PC-3 (cell line): ENCODE measurements at regions not wholly inside any gene's neighbourhood (a gene's known extent, or its start where the extent isn't known, plus 50 kb on each side); places are given as distances from the start of the nearest gene placed in this dataset.
"Not testable (repeated sequence)": the region's sequence is repeated elsewhere in the genome, so short reads cannot be mapped to it uniquely, and the experiment has no call there.

Source experiments
- ATAC-seq: fragments of 200-7000 bp; cut with Tn5 transposase; 2 replicates; pipeline ENCODE4 v1.9.1; 2020; ENCODE audit warnings: mild to moderate bottlenecking, moderate library complexity
- BruUV-seq: library from RNA; stranded (reverse); fragments of 400-500 nt; replicated peaks from 2 replicates; lab custom pipeline; 2021; lab: Mats Ljungman, UMichigan
- CTCF ChIA-PET: fragments of 300-600 bp; sonication (Branson Sonifier 250); formaldehyde crosslinking; loops from one replicate; lab custom pipeline; 2022; ENCODE audit warnings: antibody characterized with exemption; lab: Charles Lee
- POLR2A ChIA-PET: fragments of 300-600 bp; sonication (Branson Sonifier 250); formaldehyde crosslinking; loops from one replicate; lab custom pipeline; 2022; ENCODE audit warnings: antibody characterized with exemption; ENCODE audit not compliant: unreplicated experiment; lab: Charles Lee
- DNase-seq: peaks from one replicate; pipeline ENCODE4 v3.0.0-alpha.2; 2015
- H2AFZ ChIP-seq: fragments of 300-600 bp; sonication (generic); 2 replicates; pipeline ENCODE4 v1.6.0; 2016; ENCODE audit warnings: antibody characterized with exemption, low read length
- H3F3A ChIP-seq: fragments of 300-600 bp; sonication (generic); one replicate; pipeline ENCODE4 v1.6.0; 2017; ENCODE audit warnings: antibody characterized with exemption, low read length, control low read depth, mild to moderate bottlenecking; ENCODE audit not compliant: unreplicated experiment
- H3K27ac ChIP-seq: fragments of 300-600 bp; sonication (generic); 2 replicates; pipeline ENCODE4 v1.5.1; 2016; ENCODE audit warnings: mild to moderate bottlenecking, low read length
- H3K27me3 ChIP-seq: fragments of 300-600 bp; sonication (generic); 2 replicates; pipeline ENCODE4 v1.6.1; 2016; ENCODE audit warnings: low read length, mixed read lengths
- H3K36me3 ChIP-seq: fragments of 300-600 bp; sonication (generic); 2 replicates; pipeline ENCODE4 v1.6.1; 2016; ENCODE audit warnings: low read depth, mixed run types, low read length, mixed read lengths
- H3K4me1 ChIP-seq: fragments of 300-600 bp; sonication (generic); 2 replicates; pipeline ENCODE4 v1.5.1; 2016; ENCODE audit warnings: low read length; ENCODE audit not compliant: insufficient read depth
- H3K4me2 ChIP-seq: fragments of 300-600 bp; sonication (generic); 2 replicates; pipeline ENCODE4 v1.6.0; 2016; ENCODE audit warnings: low read length
- H3K4me3 ChIP-seq: fragments of 300-600 bp; sonication (generic); 2 replicates; pipeline ENCODE4 v1.5.1; 2016; ENCODE audit warnings: mild to moderate bottlenecking, low read length, mixed read lengths
- H3K79me2 ChIP-seq: fragments of 300-600 bp; sonication (generic); 2 replicates; pipeline ENCODE4 v1.6.1; 2017; ENCODE audit warnings: low read length, mixed read lengths
- H3K9ac ChIP-seq: fragments of 300-600 bp; sonication (generic); 2 replicates; pipeline ENCODE4 v1.6.0; 2016; ENCODE audit warnings: mild to moderate bottlenecking, low read length
- H3K9me2 ChIP-seq: fragments of 300-600 bp; sonication (generic); replicated peaks from 2 replicates; pipeline ENCODE4 v1.6.1; 2016; ENCODE audit warnings: mixed run types, low read length, mixed read lengths
- H3K9me3 ChIP-seq: fragments of 300-600 bp; sonication (generic); 2 replicates; pipeline ENCODE4 v1.6.1; 2016; ENCODE audit warnings: low read length, mixed read lengths
- H4K20me1 ChIP-seq: fragments of 300-600 bp; sonication (generic); 2 replicates; pipeline ENCODE4 v1.6.1; 2016; ENCODE audit warnings: low read length, mixed read lengths
- intact Hi-C: fragments of 100-400 bp; cut with micrococcal nuclease; formaldehyde crosslinking; loops from 2 replicates; pipeline ENCODE4 v1.9.0; 2023

GRCh38 chr7:76937330-76937729, 94.8 kb downstream of the SPDYE17 start:
- BruUV-seq, H3K36me3 ChIP-seq, intact Hi-C loops, DNase-seq, H3F3A ChIP-seq, H3K9me2 ChIP-seq, H4K20me1 ChIP-seq, H3K27me3 ChIP-seq, H3K9ac ChIP-seq, H3K79me2 ChIP-seq, H3K27ac ChIP-seq, H3K4me1 ChIP-seq, H3K4me3 ChIP-seq, POLR2A ChIA-PET, CTCF ChIA-PET, H3K4me2 ChIP-seq, H3K9me3 ChIP-seq, H2AFZ ChIP-seq, ATAC-seq: not testable (repeated sequence)

- DNase-seq, H3K9me3 ChIP-seq, intact Hi-C loops, H3K4me2 ChIP-seq, H3K9ac ChIP-seq, H3F3A ChIP-seq, H3K79me2 ChIP-seq, H3K4me3 ChIP-seq, H3K27ac ChIP-seq, H4K20me1 ChIP-seq, H3K27me3 ChIP-seq, H3K4me1 ChIP-seq, CTCF ChIA-PET, H2AFZ ChIP-seq, BruUV-seq, H3K9me2 ChIP-seq, ATAC-seq, POLR2A ChIA-PET, H3K36me3 ChIP-seq: not testable (repeated sequence)
These were observed 95.8 kb downstream of the SPDYE17 start for GRCh38 chr7:76936346-76936745.

- intact Hi-C loops, CTCF ChIA-PET, H3K4me3 ChIP-seq, H3K79me2 ChIP-seq, H3K4me2 ChIP-seq, H3F3A ChIP-seq, H3K27me3 ChIP-seq, H3K27ac ChIP-seq, H3K36me3 ChIP-seq, DNase-seq, H3K9me3 ChIP-seq, H3K4me1 ChIP-seq, POLR2A ChIA-PET, H3K9me2 ChIP-seq, H2AFZ ChIP-seq, ATAC-seq, H3K9ac ChIP-seq, BruUV-seq, H4K20me1 ChIP-seq: not testable (repeated sequence)
These were observed 97.5 kb downstream of the SPDYE17 start for GRCh38 chr7:76934711-76935110.

GRCh38 chr7:76932957-76933356, 99.2 kb downstream of the SPDYE17 start:
- H4K20me1 ChIP-seq, DNase-seq, CTCF ChIA-PET, H3K79me2 ChIP-seq, H2AFZ ChIP-seq, POLR2A ChIA-PET, H3K9me3 ChIP-seq, H3K27me3 ChIP-seq, H3K4me1 ChIP-seq, H3K36me3 ChIP-seq, ATAC-seq, H3K9ac ChIP-seq, H3K4me3 ChIP-seq, H3K9me2 ChIP-seq, intact Hi-C loops, H3K4me2 ChIP-seq, H3F3A ChIP-seq, H3K27ac ChIP-seq, BruUV-seq: not testable (repeated sequence)

GRCh38 chr7:76931441-76931840, 100.7 kb downstream of the SPDYE17 start:
- DNase-seq, H3K4me3 ChIP-seq, H3K9ac ChIP-seq, BruUV-seq, H4K20me1 ChIP-seq, POLR2A ChIA-PET, H2AFZ ChIP-seq, H3K9me2 ChIP-seq, H3F3A ChIP-seq, intact Hi-C loops, H3K27ac ChIP-seq, H3K36me3 ChIP-seq, H3K79me2 ChIP-seq, H3K27me3 ChIP-seq, ATAC-seq, CTCF ChIA-PET, H3K4me1 ChIP-seq, H3K9me3 ChIP-seq, H3K4me2 ChIP-seq: not testable (repeated sequence)

- H2AFZ ChIP-seq, H3K9me3 ChIP-seq, H3K27me3 ChIP-seq, H3K4me2 ChIP-seq, H3K79me2 ChIP-seq, intact Hi-C loops, H3K27ac ChIP-seq, ATAC-seq, H3K4me1 ChIP-seq, H3K9me2 ChIP-seq, CTCF ChIA-PET, DNase-seq, H3K9ac ChIP-seq, POLR2A ChIA-PET, H3K36me3 ChIP-seq, BruUV-seq, H3K4me3 ChIP-seq, H3F3A ChIP-seq, H4K20me1 ChIP-seq: not testable (repeated sequence)
These were observed 101.7 kb downstream of the SPDYE17 start for GRCh38 chr7:76930416-76930815.

DNA sequence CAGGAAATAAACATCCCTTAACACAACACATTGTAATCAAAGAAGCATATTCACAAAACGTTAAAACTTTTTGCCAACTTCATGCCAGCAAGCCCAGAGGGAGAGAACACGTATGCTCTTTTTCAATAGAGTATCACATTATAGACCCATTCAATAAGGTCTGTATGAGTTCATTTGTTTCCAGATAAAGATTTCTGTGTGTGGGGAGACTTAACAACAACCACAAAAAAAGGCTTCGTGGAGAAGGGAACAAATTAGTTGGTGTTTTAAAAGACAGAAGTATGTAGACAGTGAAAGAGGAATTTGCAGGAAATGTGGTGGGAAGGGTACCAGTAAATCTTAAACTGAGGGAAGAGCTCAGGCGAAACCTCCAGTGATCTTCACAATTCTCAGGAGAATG, 103.4 kb downstream of the SPDYE17 start:
- intact Hi-C loops, H3F3A ChIP-seq, H3K79me2 ChIP-seq, H3K4me1 ChIP-seq, H3K27ac ChIP-seq, H4K20me1 ChIP-seq, H3K4me2 ChIP-seq, H2AFZ ChIP-seq, H3K9me3 ChIP-seq, H3K36me3 ChIP-seq, H3K27me3 ChIP-seq, H3K4me3 ChIP-seq, H3K9me2 ChIP-seq, DNase-seq, CTCF ChIA-PET, H3K9ac ChIP-seq, ATAC-seq, POLR2A ChIA-PET, BruUV-seq: not testable (repeated sequence)
